WTC11 (cell line): ENCODE measurements at regions not wholly inside any gene's neighbourhood (a gene's known extent, or its start where the extent isn't known, plus 50 kb on each side); places are given as distances from the start of the nearest gene placed in this dataset.

Experiments used
- ATAC-seq: fragments of 200-7000 bp; cut with Tn5 transposase; 2 replicates; pipeline ENCODE4 v1.10.0; 2021; ENCODE audit warnings: mild to moderate bottlenecking, moderate library complexity
- CTCF ChIA-PET: fragments of 300-600 bp; sonication (Branson Sonifier 250); formaldehyde crosslinking; loops from one replicate; lab custom pipeline; 2021; ENCODE audit warnings: antibody characterized with exemption; lab: Charles Lee
- POLR2A ChIA-PET: fragments of 350-600 bp; sonication (Branson Sonifier 250); formaldehyde crosslinking; loops from one replicate; lab custom pipeline; 2021; ENCODE audit warnings: antibody characterized with exemption; lab: Charles Lee
- DNase-seq: peaks from one replicate; pipeline ENCODE4 v3.0.0; 2021; ENCODE audit warnings: low spot score
- H3K27ac Mint-ChIP-seq: 2 replicates; pipeline ENCODE4 v1.8.0; 2021; ENCODE audit warnings: mixed read lengths
- H3K27me3 Mint-ChIP-seq: 2 replicates; pipeline ENCODE4 v1.8.0; 2021; ENCODE audit warnings: low read depth, mild to moderate bottlenecking, moderate library complexity, mixed read lengths
- H3K36me3 Mint-ChIP-seq: 2 replicates; pipeline ENCODE4 v1.8.0; 2021; ENCODE audit warnings: mixed read lengths
- H3K4me1 Mint-ChIP-seq: 2 replicates; pipeline ENCODE4 v1.8.0; 2022; ENCODE audit warnings: mixed read lengths
- H3K4me3 Mint-ChIP-seq: 2 replicates; pipeline ENCODE4 v1.8.0; 2021; ENCODE audit warnings: mild to moderate bottlenecking, moderate library complexity, mixed read lengths
- H3K9me3 Mint-ChIP-seq: 2 replicates; pipeline ENCODE4 v1.8.0; 2021; ENCODE audit warnings: mixed read lengths
- ATF1 ChIP-seq: sonication (generic); formaldehyde crosslinking; IDR thresholded peaks from 2 replicates; pipeline ENCODE4 v1.8.1; 2023; ENCODE audit warnings: mild to moderate bottlenecking, moderate library complexity, missing genetic modification reagents
- CREM ChIP-seq: sonication (generic); formaldehyde crosslinking; IDR thresholded peaks from 2 replicates; pipeline ENCODE4 v1.8.1; 2022; ENCODE audit warnings: mild to moderate bottlenecking, missing genetic modification reagents, moderate library complexity
- FOXJ3 ChIP-seq: sonication (generic); formaldehyde crosslinking; IDR thresholded peaks from 2 replicates; pipeline ENCODE4 v1.9.0; 2021; ENCODE audit warnings: missing genetic modification reagents, mild to moderate bottlenecking, borderline replicate concordance
- NR1H2 ChIP-seq: sonication (generic); formaldehyde crosslinking; IDR thresholded peaks from 2 replicates; pipeline ENCODE4 v1.9.0; 2021; ENCODE audit warnings: mild to moderate bottlenecking, moderate library complexity, missing genetic modification reagents
- RELA ChIP-seq: sonication (generic); formaldehyde crosslinking; IDR thresholded peaks from 2 replicates; pipeline ENCODE4 v1.8.1; 2022; ENCODE audit warnings: missing genetic modification reagents, mild to moderate bottlenecking, borderline replicate concordance
- RORB ChIP-seq: fragments of 250-450 bp; sonication (Bioruptor Pico); IDR thresholded peaks from 2 replicates; pipeline ENCODE4 v1.9.0; 2021; ENCODE audit warnings: mild to moderate bottlenecking
- TEAD1 ChIP-seq: sonication (generic); formaldehyde crosslinking; IDR thresholded peaks from 2 replicates; pipeline ENCODE4 v1.8.0; 2022; ENCODE audit warnings: mild to moderate bottlenecking, missing genetic modification reagents
- TEAD4 ChIP-seq: sonication (generic); formaldehyde crosslinking; IDR thresholded peaks from 2 replicates; pipeline ENCODE4 v1.8.0; 2022; ENCODE audit warnings: mild to moderate bottlenecking, missing genetic modification reagents
- ZBTB21 ChIP-seq: sonication (generic); formaldehyde crosslinking; IDR thresholded peaks from 2 replicates; pipeline ENCODE4 v1.8.1; 2023; ENCODE audit warnings: mild to moderate bottlenecking, missing genetic modification reagents, borderline replicate concordance
- ZNF219 ChIP-seq: sonication (generic); formaldehyde crosslinking; IDR thresholded peaks from 2 replicates; pipeline ENCODE4 v1.8.0; 2023; ENCODE audit warnings: missing genetic modification reagents, mild to moderate bottlenecking, borderline replicate concordance
- ZNF396 ChIP-seq: fragments of 250-450 bp; sonication (Bioruptor Pico); IDR thresholded peaks from 2 replicates; pipeline ENCODE4 v1.8.0; 2021; ENCODE audit warnings: mild to moderate bottlenecking, moderate library complexity, borderline replicate concordance
- TF ChIP-seq, protein P1 (sequence below): sonication (generic); formaldehyde crosslinking; IDR thresholded peaks from 2 replicates; pipeline ENCODE4 v1.8.0; 2022; ENCODE audit warnings: mild to moderate bottlenecking, missing genetic modification reagents
- TF ChIP-seq, protein P2 (sequence below): sonication (generic); formaldehyde crosslinking; IDR thresholded peaks from 2 replicates; pipeline ENCODE4 v1.8.0; 2023; ENCODE audit warnings: missing genetic modification reagents
- TF ChIP-seq, protein P3 (sequence below): sonication (generic); formaldehyde crosslinking; IDR thresholded peaks from 2 replicates; pipeline ENCODE4 v1.8.0; 2022; ENCODE audit warnings: mild to moderate bottlenecking, missing genetic modification reagents
- TF ChIP-seq, protein P4 (sequence below): sonication (generic); formaldehyde crosslinking; IDR thresholded peaks from 2 replicates; pipeline ENCODE4 v1.8.1; 2023; ENCODE audit warnings: mild to moderate bottlenecking, missing genetic modification reagents, borderline replicate concordance
- TF ChIP-seq, protein P5 (sequence below): sonication (generic); formaldehyde crosslinking; IDR thresholded peaks from 2 replicates; pipeline ENCODE4 v1.8.0; 2022; ENCODE audit warnings: mild to moderate bottlenecking, missing genetic modification reagents
- TF ChIP-seq, protein P6 (sequence below): sonication (generic); formaldehyde crosslinking; IDR thresholded peaks from 2 replicates; pipeline ENCODE4 v1.8.1; 2022; ENCODE audit warnings: missing genetic modification reagents, borderline replicate concordance
- TF ChIP-seq, protein P7 (sequence below): sonication (generic); formaldehyde crosslinking; IDR thresholded peaks from 2 replicates; pipeline ENCODE4 v1.8.1; 2022; ENCODE audit warnings: mild to moderate bottlenecking, moderate library complexity, missing genetic modification reagents
- TF ChIP-seq, protein P8 (sequence below): fragments of 250-450 bp; sonication (Bioruptor Pico); IDR thresholded peaks from 2 replicates; pipeline ENCODE4 v1.9.0; 2021; ENCODE audit warnings: mild to moderate bottlenecking
- TF ChIP-seq, protein P9 (sequence below): sonication (generic); formaldehyde crosslinking; IDR thresholded peaks from 2 replicates; pipeline ENCODE4 v1.8.1; 2023; ENCODE audit warnings: mild to moderate bottlenecking, missing genetic modification reagents, moderate library complexity

DNA sequence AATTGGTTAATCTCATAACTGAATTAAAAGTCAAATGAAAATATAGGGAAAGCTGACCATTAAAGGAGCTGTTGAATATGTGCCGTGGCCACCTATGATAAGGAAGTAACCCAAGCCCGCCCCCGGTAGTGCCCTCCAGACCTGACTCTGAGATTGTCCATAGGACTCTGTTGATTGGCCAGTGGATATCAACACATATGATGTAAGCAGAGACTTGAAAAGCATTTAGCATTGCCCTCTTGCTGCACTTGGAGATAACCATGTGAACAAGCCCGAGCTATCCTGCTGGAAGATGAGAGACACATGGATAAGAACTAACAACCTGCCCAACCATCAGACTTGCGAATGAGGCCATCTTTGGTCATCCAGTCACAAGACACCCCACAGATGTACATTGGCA lies 83.2 kb downstream of the LINC00237 start:
- Mint-ChIP-seq H3K4me1 (peaks cover 22% of the 10 kb centered on the region), H3K27ac (no peak overlapping the region), H3K9me3 (no peaks in the 10 kb centered on the region)
- ATAC-seq (no peak), DNase-seq (no peak)
- ChIA-PET CTCF (no interaction called here), POLR2A (no interaction called here)
- TF ChIP-seq NR1H2 (no peak), ATF1 (CRISPR knock-in tag) (no peak)
- TF ChIP-seq, protein P1, sequence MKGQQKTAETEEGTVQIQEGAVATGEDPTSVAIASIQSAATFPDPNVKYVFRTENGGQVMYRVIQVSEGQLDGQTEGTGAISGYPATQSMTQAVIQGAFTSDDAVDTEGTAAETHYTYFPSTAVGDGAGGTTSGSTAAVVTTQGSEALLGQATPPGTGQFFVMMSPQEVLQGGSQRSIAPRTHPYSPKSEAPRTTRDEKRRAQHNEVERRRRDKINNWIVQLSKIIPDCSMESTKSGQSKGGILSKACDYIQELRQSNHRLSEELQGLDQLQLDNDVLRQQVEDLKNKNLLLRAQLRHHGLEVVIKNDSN (CRISPR knock-in tag) = no peak
- TF ChIP-seq, all 79 proteins: peak for 0
- no peaks in the 10 kb centered on the region for H3K36me3 Mint-ChIP-seq
- no peak overlapping the region for H3K4me3 Mint-ChIP-seq
- H3K27me3 Mint-ChIP-seq = peaks cover 11% of the 10 kb centered on the region

DNA sequence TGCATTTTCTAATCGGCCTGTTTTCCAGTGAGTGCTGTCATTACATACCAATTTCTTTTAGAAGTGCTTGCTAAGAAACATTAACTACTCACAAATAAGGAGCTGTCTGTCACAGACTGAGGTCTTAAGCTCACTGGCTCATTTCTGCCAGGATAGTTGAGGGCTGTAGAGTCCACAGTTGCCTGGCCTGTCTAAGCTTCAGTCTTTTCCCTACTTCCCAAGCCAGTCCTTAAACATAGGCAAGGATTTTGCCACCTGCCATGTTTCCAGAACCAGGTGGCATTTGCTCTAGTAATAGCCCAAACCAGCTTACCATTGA lies 84.7 kb downstream of the LINC00237 start:
- Mint-ChIP-seq H3K9me3 (no peaks in the 10 kb centered on the region), H3K4me1 (peaks cover 37% of the 10 kb centered on the region), H3K27me3 (peaks cover 11% of the 10 kb centered on the region), H3K36me3 (no peaks in the 10 kb centered on the region), H3K27ac (no peak overlapping the region), H3K4me3 (no peak overlapping the region)
- CTCF ChIA-PET = interaction anchor here (0.9 kb wide), 2 partner anchors 27 to 80 kb away, joined by 3 to 6 read pairs; no protein-coding TSS in a partner anchor
- POLR2A ChIA-PET = no interaction called here
- TF ChIP-seq, protein P2, sequence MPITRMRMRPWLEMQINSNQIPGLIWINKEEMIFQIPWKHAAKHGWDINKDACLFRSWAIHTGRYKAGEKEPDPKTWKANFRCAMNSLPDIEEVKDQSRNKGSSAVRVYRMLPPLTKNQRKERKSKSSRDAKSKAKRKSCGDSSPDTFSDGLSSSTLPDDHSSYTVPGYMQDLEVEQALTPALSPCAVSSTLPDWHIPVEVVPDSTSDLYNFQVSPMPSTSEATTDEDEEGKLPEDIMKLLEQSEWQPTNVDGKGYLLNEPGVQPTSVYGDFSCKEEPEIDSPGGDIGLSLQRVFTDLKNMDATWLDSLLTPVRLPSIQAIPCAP (CRISPR knock-in tag) = no peak
- TF ChIP-seq TEAD1 (CRISPR knock-in tag) = no peak
- TF ChIP-seq TEAD4 = no peak
- TF ChIP-seq, protein P3, sequence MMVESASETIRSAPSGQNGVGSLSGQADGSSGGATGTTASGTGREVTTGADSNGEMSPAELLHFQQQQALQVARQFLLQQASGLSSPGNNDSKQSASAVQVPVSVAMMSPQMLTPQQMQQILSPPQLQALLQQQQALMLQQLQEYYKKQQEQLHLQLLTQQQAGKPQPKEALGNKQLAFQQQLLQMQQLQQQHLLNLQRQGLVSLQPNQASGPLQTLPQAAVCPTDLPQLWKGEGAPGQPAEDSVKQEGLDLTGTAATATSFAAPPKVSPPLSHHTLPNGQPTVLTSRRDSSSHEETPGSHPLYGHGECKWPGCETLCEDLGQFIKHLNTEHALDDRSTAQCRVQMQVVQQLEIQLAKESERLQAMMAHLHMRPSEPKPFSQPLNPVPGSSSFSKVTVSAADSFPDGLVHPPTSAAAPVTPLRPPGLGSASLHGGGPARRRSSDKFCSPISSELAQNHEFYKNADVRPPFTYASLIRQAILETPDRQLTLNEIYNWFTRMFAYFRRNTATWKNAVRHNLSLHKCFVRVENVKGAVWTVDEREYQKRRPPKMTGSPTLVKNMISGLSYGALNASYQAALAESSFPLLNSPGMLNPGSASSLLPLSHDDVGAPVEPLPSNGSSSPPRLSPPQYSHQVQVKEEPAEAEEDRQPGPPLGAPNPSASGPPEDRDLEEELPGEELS (CRISPR knock-in tag) = no peak
- TF ChIP-seq ATF1 (CRISPR knock-in tag) = no peak
- TF ChIP-seq ZBTB21 (CRISPR knock-in tag) = no peak
- TF ChIP-seq RORB (CRISPR knock-in tag) = no peak
- TF ChIP-seq, protein P4, sequence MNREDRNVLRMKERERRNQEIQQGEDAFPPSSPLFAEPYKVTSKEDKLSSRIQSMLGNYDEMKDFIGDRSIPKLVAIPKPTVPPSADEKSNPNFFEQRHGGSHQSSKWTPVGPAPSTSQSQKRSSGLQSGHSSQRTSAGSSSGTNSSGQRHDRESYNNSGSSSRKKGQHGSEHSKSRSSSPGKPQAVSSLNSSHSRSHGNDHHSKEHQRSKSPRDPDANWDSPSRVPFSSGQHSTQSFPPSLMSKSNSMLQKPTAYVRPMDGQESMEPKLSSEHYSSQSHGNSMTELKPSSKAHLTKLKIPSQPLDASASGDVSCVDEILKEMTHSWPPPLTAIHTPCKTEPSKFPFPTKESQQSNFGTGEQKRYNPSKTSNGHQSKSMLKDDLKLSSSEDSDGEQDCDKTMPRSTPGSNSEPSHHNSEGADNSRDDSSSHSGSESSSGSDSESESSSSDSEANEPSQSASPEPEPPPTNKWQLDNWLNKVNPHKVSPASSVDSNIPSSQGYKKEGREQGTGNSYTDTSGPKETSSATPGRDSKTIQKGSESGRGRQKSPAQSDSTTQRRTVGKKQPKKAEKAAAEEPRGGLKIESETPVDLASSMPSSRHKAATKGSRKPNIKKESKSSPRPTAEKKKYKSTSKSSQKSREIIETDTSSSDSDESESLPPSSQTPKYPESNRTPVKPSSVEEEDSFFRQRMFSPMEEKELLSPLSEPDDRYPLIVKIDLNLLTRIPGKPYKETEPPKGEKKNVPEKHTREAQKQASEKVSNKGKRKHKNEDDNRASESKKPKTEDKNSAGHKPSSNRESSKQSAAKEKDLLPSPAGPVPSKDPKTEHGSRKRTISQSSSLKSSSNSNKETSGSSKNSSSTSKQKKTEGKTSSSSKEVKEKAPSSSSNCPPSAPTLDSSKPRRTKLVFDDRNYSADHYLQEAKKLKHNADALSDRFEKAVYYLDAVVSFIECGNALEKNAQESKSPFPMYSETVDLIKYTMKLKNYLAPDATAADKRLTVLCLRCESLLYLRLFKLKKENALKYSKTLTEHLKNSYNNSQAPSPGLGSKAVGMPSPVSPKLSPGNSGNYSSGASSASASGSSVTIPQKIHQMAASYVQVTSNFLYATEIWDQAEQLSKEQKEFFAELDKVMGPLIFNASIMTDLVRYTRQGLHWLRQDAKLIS (CRISPR knock-in tag) = no peak
- TF ChIP-seq, protein P5, sequence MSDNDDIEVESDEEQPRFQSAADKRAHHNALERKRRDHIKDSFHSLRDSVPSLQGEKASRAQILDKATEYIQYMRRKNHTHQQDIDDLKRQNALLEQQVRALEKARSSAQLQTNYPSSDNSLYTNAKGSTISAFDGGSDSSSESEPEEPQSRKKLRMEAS (CRISPR knock-in tag) = no peak
- TF ChIP-seq ZNF219 = no peak
- TF ChIP-seq, protein P6, sequence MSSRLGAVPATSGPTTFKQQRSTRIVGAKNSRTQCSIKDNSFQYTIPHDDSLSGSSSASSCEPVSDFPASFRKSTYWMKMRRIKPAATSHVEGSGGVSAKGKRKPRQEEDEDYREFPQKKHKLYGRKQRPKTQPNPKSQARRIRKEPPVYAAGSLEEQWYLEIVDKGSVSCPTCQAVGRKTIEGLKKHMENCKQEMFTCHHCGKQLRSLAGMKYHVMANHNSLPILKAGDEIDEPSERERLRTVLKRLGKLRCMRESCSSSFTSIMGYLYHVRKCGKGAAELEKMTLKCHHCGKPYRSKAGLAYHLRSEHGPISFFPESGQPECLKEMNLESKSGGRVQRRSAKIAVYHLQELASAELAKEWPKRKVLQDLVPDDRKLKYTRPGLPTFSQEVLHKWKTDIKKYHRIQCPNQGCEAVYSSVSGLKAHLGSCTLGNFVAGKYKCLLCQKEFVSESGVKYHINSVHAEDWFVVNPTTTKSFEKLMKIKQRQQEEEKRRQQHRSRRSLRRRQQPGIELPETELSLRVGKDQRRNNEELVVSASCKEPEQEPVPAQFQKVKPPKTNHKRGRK (CRISPR knock-in tag) = no peak
- no peak for TF ChIP-seq FOXJ3
- no peak for TF ChIP-seq RELA (CRISPR knock-in tag)
- TF ChIP-seq, protein P7, sequence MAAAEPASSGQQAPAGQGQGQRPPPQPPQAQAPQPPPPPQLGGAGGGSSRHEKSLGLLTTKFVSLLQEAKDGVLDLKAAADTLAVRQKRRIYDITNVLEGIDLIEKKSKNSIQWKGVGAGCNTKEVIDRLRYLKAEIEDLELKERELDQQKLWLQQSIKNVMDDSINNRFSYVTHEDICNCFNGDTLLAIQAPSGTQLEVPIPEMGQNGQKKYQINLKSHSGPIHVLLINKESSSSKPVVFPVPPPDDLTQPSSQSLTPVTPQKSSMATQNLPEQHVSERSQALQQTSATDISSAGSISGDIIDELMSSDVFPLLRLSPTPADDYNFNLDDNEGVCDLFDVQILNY (CRISPR knock-in tag) = no peak
- TF ChIP-seq, protein P8, sequence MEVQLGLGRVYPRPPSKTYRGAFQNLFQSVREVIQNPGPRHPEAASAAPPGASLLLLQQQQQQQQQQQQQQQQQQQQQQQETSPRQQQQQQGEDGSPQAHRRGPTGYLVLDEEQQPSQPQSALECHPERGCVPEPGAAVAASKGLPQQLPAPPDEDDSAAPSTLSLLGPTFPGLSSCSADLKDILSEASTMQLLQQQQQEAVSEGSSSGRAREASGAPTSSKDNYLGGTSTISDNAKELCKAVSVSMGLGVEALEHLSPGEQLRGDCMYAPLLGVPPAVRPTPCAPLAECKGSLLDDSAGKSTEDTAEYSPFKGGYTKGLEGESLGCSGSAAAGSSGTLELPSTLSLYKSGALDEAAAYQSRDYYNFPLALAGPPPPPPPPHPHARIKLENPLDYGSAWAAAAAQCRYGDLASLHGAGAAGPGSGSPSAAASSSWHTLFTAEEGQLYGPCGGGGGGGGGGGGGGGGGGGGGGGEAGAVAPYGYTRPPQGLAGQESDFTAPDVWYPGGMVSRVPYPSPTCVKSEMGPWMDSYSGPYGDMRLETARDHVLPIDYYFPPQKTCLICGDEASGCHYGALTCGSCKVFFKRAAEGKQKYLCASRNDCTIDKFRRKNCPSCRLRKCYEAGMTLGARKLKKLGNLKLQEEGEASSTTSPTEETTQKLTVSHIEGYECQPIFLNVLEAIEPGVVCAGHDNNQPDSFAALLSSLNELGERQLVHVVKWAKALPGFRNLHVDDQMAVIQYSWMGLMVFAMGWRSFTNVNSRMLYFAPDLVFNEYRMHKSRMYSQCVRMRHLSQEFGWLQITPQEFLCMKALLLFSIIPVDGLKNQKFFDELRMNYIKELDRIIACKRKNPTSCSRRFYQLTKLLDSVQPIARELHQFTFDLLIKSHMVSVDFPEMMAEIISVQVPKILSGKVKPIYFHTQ (CRISPR knock-in tag) = no peak
- TF ChIP-seq, protein P9, sequence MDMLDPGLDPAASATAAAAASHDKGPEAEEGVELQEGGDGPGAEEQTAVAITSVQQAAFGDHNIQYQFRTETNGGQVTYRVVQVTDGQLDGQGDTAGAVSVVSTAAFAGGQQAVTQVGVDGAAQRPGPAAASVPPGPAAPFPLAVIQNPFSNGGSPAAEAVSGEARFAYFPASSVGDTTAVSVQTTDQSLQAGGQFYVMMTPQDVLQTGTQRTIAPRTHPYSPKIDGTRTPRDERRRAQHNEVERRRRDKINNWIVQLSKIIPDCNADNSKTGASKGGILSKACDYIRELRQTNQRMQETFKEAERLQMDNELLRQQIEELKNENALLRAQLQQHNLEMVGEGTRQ (CRISPR knock-in tag) = no peak
- TF ChIP-seq ZNF396 (CRISPR knock-in tag) = no peak
- TF ChIP-seq CREM (CRISPR knock-in tag) = no peak
- ATAC-seq (no peak), DNase-seq (no peak)
